ENCODE measurements at regions not wholly inside any gene's neighbourhood (a gene's known extent, or its start where the extent isn't known, plus 50 kb on each side); places are given as distances from the start of the nearest gene placed in this dataset.

DNA sequence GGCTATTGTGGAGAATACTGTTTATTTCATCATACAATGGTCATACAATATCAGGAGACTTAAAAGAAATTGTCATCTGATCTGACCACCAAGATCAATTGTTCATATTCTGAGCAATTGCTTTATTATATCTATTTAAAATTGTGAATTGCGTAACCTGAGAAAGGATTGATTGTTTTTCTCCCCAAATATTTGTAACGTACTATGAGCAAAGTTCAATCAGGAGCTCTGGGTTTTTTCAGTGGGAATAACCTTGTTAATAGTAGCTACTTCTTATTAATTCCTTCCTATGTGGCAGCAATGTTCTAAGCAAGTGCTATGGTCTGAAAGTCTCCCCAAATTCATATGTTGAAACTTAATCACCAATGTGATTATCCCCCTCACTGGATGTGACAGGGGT lies 323.1 kb downstream of the ZPLD1 start:
- intact Hi-C loops (cut with DNase I), result no loop called here
- Histone ChIP-seq H3K27me3 (no peaks in the 10 kb centered on the region), H3K9me3 (replicated peaks in 1 of 3) (no peaks in the 10 kb centered on the region), H3K4me3 (no peak overlapping the region), H3K27ac (no peak overlapping the region), H3K4me1 (replicated peaks in 1 of 2) (no peaks in the 10 kb centered on the region), H3K36me3 (replicated peaks in 1 of 2) (no peaks in the 10 kb centered on the region)
- TF ChIP-seq POLR2A (IDR thresholded peaks at IDR 0.05), result no peak
- TF ChIP-seq, protein P1, sequence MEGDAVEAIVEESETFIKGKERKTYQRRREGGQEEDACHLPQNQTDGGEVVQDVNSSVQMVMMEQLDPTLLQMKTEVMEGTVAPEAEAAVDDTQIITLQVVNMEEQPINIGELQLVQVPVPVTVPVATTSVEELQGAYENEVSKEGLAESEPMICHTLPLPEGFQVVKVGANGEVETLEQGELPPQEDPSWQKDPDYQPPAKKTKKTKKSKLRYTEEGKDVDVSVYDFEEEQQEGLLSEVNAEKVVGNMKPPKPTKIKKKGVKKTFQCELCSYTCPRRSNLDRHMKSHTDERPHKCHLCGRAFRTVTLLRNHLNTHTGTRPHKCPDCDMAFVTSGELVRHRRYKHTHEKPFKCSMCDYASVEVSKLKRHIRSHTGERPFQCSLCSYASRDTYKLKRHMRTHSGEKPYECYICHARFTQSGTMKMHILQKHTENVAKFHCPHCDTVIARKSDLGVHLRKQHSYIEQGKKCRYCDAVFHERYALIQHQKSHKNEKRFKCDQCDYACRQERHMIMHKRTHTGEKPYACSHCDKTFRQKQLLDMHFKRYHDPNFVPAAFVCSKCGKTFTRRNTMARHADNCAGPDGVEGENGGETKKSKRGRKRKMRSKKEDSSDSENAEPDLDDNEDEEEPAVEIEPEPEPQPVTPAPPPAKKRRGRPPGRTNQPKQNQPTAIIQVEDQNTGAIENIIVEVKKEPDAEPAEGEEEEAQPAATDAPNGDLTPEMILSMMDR (IDR thresholded peaks at IDR 0.05), result no peak
- DNase-seq, result no peak
- WGBS, 4 donors, result 82 to 90% (median 85%) methylated on average over 2 of the region's 2 CpGs

DNA sequence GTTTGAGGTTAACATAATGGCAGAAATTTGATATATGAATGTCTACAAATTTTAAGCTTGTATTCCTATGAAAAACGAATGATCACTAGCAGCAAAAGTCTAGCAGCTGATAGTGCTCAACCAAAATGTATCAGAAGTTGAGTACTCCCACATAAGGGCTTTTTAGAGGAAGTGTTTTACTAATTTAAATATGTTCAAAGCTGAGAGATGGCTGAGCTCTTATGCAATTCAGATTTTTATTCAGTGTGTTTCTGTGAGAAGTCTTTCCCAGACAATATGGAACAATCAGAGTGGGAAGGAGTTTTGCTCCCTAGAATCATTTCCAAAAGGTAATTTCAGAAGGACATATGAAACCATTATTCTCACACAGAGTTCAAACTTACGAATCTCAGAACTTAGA lies 327.0 kb downstream of the ZPLD1 start:
- Histone ChIP-seq H3K4me1 (replicated peaks in 1 of 2) (no peaks in the 10 kb centered on the region), H3K36me3 (replicated peaks in 1 of 2) (no peaks in the 10 kb centered on the region), H3K9me3 (replicated peaks in 1 of 3) (no peaks in the 10 kb centered on the region), H3K27ac (no peak overlapping the region), H3K27me3 (no peaks in the 10 kb centered on the region), H3K4me3 (no peak overlapping the region)
- WGBS, 4 donors, result 58 to 65% (median 61%) methylated on average over 2 of the region's 2 CpGs
- TF ChIP-seq, protein P1 (IDR thresholded peaks at IDR 0.05), result no peak
- TF ChIP-seq POLR2A (IDR thresholded peaks at IDR 0.05), result no peak
- no peak for DNase-seq
- intact Hi-C loops (cut with DNase I), result no loop called here

DNA sequence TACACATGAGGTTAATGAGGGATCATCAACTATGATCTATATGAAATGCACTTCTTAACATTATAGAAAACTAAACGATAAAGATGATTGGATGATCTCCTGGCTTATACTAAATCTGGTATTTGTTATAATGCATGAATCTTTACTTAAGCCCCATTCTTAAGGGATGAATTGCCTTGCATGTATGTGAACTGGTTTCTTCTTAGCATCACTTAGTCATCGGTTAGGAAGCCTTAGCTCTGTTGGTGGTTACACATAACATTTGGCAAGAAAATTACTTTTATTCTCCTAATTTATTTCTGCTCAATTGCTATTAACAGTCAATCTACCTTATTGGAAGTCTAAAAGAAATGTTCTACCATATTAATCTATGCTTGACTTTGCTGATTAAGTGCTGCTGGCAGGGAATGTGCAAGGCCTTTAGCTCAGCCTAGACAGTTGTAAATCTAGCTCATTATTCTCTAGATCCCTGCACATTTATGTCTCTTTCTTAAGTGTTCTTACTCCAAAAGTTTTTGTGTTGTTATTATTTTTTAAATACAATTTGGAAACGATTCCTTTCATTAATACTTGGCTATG lies 356.0 kb downstream of the ZPLD1 start:
- intact Hi-C loops (cut with DNase I), result no loop called here
- Histone ChIP-seq H3K9me3 (replicated peaks in 1 of 3) (no peaks in the 10 kb centered on the region), H3K36me3 (replicated peaks in 1 of 2) (no peaks in the 10 kb centered on the region), H3K27me3 (no peaks in the 10 kb centered on the region), H3K4me1 (replicated peaks in 1 of 2) (no peaks in the 10 kb centered on the region), H3K4me3 (no peak overlapping the region), H3K27ac (no peak overlapping the region)
- TF ChIP-seq, protein P1 (IDR thresholded peaks at IDR 0.05), result no peak
- no peak for TF ChIP-seq POLR2A (IDR thresholded peaks at IDR 0.05)
- no peak for DNase-seq
- WGBS, 4 donors, result 79 to 89% (median 82%) methylated on average over 3 of the region's 3 CpGs

DNA sequence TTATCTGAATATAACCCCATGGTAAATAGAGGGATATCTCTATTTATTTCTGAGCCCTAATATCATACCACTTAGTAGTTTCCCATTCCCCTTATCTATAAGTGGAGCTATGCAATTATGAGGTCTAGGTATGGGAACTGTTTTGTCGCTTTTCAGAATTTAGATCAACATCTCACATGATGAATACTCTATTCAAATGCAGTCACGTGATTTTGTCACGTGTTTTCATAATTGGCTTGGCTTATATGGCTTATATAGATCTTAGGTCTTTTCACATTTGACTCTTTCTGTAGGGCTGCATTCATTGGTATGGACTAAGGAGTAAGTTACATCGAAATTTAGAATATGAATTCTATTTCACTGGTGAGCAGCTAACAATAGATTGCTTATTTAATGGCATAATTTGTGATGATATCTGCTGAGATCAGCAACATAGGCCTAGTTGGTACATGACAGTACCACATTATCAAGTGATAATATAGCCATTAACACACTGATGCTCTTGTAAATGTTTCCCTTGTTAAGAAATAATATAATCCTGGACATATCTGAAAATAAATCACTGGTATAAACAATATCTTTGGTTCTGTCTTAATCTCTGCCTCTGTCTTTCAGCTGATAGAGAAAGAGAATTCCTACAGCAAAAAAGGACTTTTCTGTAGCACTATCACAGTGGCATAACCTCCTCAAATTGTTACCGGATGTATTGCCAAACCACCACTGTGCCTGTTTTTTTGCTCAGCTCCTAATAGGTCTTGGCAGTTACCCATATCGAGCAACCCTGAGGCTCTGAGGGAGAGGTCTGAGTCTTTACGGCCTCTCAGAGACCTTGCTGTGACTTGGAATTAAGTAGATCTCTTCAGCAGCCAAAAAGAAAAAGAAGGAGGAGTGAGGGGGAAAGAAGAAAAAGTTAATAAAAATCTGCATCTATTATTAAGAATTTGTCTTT lies 357.1 kb downstream of the ZPLD1 start:
- H3K27me3 ChIP-seq, result no peaks in the 10 kb centered on the region
- H3K4me3 ChIP-seq, result no peak overlapping the region
- DNase-seq, result no peak
- no peaks in the 10 kb centered on the region for H3K4me1 ChIP-seq (replicated peaks in 1 of 2)
- intact Hi-C loops (cut with DNase I), result no loop called here
- H3K27ac ChIP-seq, result no peak overlapping the region
- no peak for TF ChIP-seq POLR2A (IDR thresholded peaks at IDR 0.05)
- TF ChIP-seq, protein P1 (IDR thresholded peaks at IDR 0.05), result no peak
- no peaks in the 10 kb centered on the region for H3K9me3 ChIP-seq (replicated peaks in 1 of 3)
- 59 to 63% (median 61%) methylated on average over 7 of the region's 7 CpGs for WGBS, 4 donors
- no peaks in the 10 kb centered on the region for H3K36me3 ChIP-seq (replicated peaks in 1 of 2)
